ENCODE measurements at regions not wholly inside any gene's neighbourhood (a gene's known extent, or its start where the extent isn't known, plus 50 kb on each side); places are given as distances from the start of the nearest gene placed in this dataset.

- DNase-seq (no peak), ATAC-seq (no peak)
- Mint-ChIP-seq H3K4me1 (ENCODE audit: low read depth) (peaks cover 9% of the 10 kb centered on the region), H3K27ac (no peak overlapping the region), H3K9me3 (no peaks in the 10 kb centered on the region), H3K36me3 (ENCODE audit: low read depth) (no peaks in the 10 kb centered on the region), H3K4me3 (no peak overlapping the region), H3K27me3 (peaks cover 4% of the 10 kb centered on the region)
- ChIA-PET POLR2A (interaction anchor here (0.6 to 1.4 kb wide), 2 partner anchors 10 to 26 kb away, joined by 4 to 5 read pairs; no protein-coding TSS in a partner anchor), CTCF (interaction anchor here (0.9 to 3.3 kb wide), 5 partner anchors 10 to 186 kb away, joined by 3 to 13 read pairs (median 5); no protein-coding TSS in a partner anchor)
- intact Hi-C loops (cut with micrococcal nuclease), result no loop called here
- TF ChIP-seq CTCF (IDR thresholded peaks at IDR 0.05), result no peak
Measured at GRCh38 chr13:24042710-24043440, 117.6 kb upstream of the SPATA13 start.

DNA sequence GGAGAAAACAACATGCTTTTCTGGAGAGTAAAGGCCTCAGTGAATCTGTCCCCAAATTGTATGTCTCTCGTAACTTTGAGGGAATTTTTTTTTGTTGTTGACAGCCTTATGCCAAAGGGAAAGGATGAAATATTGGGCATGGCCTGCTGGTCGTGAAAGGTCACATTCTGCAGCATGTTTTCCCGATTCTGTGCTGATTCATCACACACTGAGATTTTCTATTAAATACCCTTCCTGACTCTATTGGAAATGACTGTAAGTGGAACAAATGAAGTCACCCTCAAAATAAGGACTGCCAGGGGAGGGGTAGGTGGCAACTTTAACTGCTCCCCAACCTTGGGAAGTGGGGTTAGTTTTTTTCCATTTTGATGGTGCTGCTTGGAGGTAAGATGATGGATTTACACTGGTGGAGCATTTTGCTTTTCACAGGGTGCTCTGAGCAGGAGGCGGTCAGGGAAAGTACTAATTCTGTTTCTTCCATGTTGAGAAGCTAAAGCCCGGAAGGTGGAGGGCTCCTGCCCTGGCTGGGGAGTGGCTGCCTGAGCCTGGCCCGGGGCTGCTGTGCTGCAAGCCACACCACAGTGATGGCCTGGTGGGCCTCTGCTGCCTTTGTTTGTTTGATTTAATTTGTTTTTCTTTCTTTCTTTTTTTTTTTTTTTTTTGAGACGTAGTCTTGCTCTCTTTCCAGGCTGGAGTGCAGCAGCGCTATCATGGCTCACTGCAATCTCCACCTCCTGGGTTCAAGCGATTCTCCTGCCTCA is 116.8 kb upstream of the SPATA13 start:
- no peak for TF ChIP-seq CTCF (IDR thresholded peaks at IDR 0.05)
- no peak for ATAC-seq
- DNase-seq, result no peak
- intact Hi-C loops (cut with micrococcal nuclease), result no loop called here
- Mint-ChIP-seq H3K9me3 (no peaks in the 10 kb centered on the region), H3K27ac (no peak overlapping the region), H3K4me1 (ENCODE audit: low read depth) (peaks cover 4% of the 10 kb centered on the region), H3K4me3 (no peak overlapping the region), H3K36me3 (ENCODE audit: low read depth) (no peaks in the 10 kb centered on the region), H3K27me3 (no peaks in the 10 kb centered on the region)
- CTCF ChIA-PET, result interaction anchor here (1.4 to 3.3 kb wide), 2 partner anchors 9 to 185 kb away, joined by 6 to 13 read pairs; no protein-coding TSS in a partner anchor
- POLR2A ChIA-PET, result no interaction called here

DNA sequence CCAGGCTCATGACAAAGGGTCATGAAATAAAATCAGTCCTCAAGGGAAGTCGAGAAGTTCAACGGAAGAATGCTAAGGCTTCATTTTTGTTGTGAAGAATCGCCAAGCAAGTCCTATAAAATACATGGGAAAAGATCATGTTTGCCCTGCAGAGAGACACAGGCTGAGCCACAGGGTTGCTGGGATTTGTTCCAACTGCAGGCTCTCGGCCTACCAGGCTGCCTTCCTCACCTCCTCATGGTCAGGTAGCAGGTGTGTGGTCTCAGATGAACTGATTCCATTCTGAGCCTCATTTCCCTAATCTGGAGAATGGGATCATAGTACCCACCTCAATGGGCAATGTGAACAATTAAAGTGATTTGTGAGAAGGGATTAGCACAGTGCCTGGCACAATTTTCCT is 114.9 kb upstream of the SPATA13 start:
- intact Hi-C loops (cut with micrococcal nuclease), result no loop called here
- no peak overlapping the region for H3K27ac Mint-ChIP-seq
- H3K4me1 Mint-ChIP-seq (ENCODE audit: low read depth), result peaks cover 4% of the 10 kb centered on the region
- DNase-seq, result no peak
- H3K36me3 Mint-ChIP-seq (ENCODE audit: low read depth), result no peaks in the 10 kb centered on the region
- no peak for ATAC-seq
- no peaks in the 10 kb centered on the region for H3K9me3 Mint-ChIP-seq
- ChIA-PET POLR2A (no interaction called here), CTCF (interaction anchor here (1.5 kb wide), 1 partner anchor 8 kb away, joined by 5 read pairs; no protein-coding TSS in a partner anchor)
- no peak overlapping the region for H3K4me3 Mint-ChIP-seq
- H3K27me3 Mint-ChIP-seq, result no peaks in the 10 kb centered on the region
- TF ChIP-seq CTCF (IDR thresholded peaks at IDR 0.05), result no peak

DNA sequence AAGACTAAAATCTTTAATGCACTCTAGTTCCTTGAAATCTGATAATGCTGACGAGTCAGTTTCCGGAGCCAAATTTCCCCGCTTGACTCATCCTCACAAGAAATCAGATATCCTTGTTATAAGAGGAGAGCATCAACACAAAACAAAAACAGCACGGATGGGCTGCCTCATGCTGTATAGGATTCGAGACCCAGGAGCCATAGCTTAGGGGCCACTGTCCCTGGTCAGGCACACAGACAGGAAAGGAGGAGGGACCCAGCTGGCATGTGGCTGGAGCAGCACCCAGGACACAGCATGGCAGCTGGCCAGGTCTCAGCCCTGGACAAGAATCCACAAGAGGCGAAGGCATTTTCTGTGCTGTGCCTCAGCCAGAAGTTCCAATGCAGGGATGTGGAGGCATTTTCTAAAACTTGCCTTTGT is 110.2 kb upstream of the SPATA13 start:
- Mint-ChIP-seq H3K36me3 (ENCODE audit: low read depth) (no peaks in the 10 kb centered on the region), H3K9me3 (no peaks in the 10 kb centered on the region), H3K27me3 (peaks cover 1% of the 10 kb centered on the region), H3K27ac (no peak overlapping the region), H3K4me1 (ENCODE audit: low read depth) (peaks cover 6% of the 10 kb centered on the region), H3K4me3 (no peak overlapping the region)
- no peak for TF ChIP-seq CTCF (IDR thresholded peaks at IDR 0.05)
- no peak for DNase-seq
- ChIA-PET CTCF (interaction anchor here (0.6 to 5.1 kb wide), 3 partner anchors 29 to 176 kb away, joined by 3 to 57 read pairs (median 3); no protein-coding TSS in a partner anchor), POLR2A (no interaction called here)
- intact Hi-C loops (cut with micrococcal nuclease), result no loop called here
- ATAC-seq, result no peak
